HG03025 (cell line): ENCODE measurements at regions not wholly inside any gene's neighbourhood (a gene's known extent, or its start where the extent isn't known, plus 50 kb on each side); places are given as distances from the start of the nearest gene placed in this dataset.

Source experiments
- ATAC-seq: cut with Tn5 transposase; IDR thresholded peaks from one replicate; pipeline ENCODE4 v1.9.1; 2021; ENCODE audit warnings: mild to moderate bottlenecking, moderate library complexity; ENCODE audit not compliant: unreplicated experiment, low FRiP score

- no peak for ATAC-seq
These were observed 101.5 kb upstream of the STX18 start for GRCh38 chr4:4643306-4643705.

GRCh38 chr4:4642496-4643000, 100.7 kb upstream of the STX18 start:
- ATAC-seq: no peak

DNA sequence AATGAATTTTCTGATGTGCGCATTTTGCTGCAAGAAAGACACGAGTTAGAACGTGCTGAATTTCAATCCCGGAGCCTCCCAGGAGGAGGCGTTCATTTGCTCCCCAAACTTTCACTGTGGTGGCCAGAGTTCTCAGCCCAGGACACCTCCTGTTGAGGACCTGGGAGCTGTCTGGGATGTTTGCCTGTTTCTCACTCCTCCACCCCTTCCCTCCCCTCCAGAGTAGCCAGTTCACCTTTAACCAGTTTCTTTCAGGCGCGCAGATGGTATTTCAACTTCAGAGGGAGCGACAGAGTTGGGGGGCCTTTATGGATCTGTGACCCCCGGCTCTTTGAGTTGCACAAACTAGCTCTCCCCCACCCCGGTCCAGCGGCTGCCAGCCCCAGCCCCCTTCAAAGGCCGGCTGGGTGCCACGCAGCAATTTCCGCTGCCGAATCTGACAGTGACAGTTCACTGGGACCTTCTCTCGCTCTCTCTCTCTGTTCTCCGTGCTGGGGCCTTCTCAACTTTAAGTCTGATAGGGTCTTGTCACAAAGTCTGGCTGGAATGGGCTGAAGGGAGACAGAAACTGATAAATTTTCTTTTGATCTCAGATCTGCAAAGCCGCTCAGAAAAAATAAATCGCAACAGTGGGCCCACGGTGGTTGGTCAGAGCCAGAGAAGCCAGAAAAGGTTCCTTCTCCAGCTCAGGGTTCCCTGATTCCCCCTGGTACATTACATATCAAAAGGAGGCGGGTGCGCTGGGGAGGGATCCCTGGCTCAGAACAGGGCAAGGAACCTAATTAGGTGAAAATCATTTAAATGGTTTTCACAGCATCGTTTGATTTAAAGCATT, 100.0 kb upstream of the STX18 start:
- ATAC-seq: no peak

GRCh38 chr4:4641254-4641653, 99.4 kb upstream of the STX18 start:
- no peak for ATAC-seq

- no peak for ATAC-seq
These were observed 98.8 kb upstream of the STX18 start for GRCh38 chr4:4640692-4641091.

- ATAC-seq: no peak
These were observed 97.5 kb upstream of the STX18 start for GRCh38 chr4:4639370-4639769.

- ATAC-seq: no peak
These were observed 95.9 kb upstream of the STX18 start for GRCh38 chr4:4637710-4638109.

DNA sequence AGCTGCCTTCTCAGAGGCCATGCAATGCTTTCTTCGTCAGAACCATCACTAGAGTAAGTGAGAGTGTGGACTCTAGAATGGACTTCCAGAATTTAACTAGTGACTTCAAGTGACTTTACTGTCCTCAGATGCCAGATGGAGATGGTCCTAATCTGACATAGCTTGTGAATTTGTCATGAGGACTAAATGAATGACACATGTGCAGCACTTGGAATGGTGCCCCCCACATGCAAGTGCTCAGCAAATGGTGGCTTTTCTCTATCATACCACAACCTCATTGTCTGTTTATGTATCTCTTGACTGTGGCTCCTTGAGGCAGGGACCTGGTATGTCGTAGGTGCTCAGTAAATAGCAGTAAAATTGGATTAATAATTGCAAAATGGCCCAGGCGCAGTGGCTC, 91.6 kb upstream of the STX18 start:
- ATAC-seq: no peak

DNA sequence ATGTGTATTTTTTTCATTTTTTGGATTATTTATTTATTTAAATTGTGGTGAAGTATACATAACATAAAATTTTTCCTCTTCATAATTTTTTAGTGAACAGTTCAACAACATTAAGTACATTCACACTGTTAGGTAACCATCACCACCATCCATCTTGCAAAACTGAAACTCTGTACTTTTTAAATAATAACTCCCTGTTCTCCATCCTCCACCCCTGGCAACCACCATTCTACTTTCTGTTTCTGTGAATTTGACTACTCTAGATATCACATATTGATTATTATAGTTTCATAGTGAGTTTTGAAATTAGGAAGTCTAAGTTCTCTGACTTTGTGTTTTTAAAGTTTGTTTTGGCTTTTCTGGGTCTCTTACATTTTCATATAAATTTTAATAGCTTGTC, 89.3 kb upstream of the STX18 start:
- ATAC-seq: peak; percentile 77

- ATAC-seq: no peak
These were observed 86.1 kb upstream of the STX18 start for GRCh38 chr4:4627906-4628305.

DNA sequence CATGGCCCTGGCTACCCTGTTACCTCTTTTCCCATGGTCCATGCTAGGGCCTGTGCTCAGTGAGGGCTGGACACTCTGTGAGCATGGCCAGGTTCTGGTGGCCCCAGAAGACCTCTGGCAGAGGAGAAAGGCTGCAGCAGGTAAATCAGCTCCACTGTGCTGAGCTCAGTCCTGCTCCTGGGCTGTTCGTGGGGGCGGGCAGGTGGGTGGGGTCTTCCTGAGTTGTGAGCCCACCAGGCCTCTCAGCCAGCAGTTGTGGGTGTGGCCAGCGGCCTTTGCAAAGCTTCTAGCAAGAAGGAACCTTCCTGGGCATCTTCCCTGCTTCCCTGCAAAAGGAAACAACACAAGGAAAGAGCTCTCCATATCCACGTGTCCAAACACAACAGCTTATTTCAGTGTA, 85.3 kb upstream of the STX18 start:
- ATAC-seq: no peak

GRCh38 chr4:4625488-4625887, 83.6 kb upstream of the STX18 start:
- no peak for ATAC-seq

GRCh38 chr4:4624276-4624897, 82.5 kb upstream of the STX18 start:
- no peak for ATAC-seq

DNA sequence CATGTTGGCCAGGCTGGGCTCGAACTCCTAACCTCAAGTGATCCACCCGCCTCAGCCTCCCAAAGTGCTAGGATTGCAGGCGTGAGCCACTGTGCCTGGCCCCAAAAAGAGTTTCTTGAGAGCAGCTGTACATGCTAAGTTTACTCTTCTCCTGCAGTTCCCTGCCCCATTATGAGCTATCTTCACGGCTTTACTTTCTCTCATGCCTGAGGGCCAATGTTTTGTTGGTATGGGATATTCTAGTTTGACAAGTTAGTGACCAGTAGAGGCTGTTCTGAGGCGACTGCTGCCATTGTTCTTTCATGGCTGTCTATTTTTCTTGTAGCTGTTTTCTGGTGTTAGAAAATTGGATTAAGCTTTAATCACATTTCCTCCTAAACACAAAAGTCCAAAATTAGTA, 78.0 kb upstream of the STX18 start:
- ATAC-seq: no peak

DNA sequence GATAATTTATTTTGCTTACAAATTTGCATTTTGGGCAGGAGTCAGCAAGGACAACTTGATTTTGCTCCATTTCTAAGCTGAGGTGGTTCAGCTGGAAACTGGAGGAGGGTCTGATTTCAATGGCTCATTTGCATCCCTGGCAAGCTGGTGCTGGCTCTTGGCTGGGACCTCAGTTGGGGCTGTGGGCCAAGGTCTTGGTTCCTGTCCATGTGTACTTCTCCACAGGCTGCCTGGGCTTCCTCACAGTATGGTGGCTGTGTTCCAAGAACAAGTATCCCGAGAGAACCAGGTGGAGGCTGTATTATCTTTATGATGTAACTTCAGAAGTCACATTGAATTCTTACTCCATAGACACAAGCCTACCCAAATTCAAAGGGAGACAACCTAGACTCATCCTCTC, 77.0 kb upstream of the STX18 start:
- ATAC-seq: no peak

GRCh38 chr4:4614925-4615678, 73.3 kb upstream of the STX18 start:
- ATAC-seq: no peak

GRCh38 chr4:4613641-4614286, 71.9 kb upstream of the STX18 start:
- ATAC-seq: no peak

GRCh38 chr4:4613126-4613465, 71.2 kb upstream of the STX18 start:
- ATAC-seq: no peak

DNA sequence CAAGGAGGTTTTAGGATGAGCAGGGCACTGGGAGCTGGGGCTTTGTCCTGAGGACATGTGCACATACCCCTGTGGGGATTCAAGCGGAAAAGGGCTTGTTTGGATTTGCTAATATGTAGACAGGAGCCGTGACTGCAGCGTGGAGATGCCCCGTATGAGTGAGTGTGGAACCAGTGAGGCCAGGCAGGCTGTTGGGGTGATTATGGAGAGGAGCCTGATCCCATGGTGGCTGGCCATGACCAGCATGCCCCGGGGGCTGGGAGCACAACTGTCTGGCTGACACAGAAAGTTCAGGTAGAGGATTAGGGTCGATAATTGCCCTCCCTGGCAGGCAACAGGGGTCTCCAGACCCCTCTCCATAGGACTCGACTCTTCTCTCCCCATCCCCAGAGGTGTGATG, 68.8 kb upstream of the STX18 start:
- no peak for ATAC-seq

- ATAC-seq: no peak
These were observed 67.9 kb upstream of the STX18 start for GRCh38 chr4:4609622-4610334.
